Adrenal gland (tissue), 9 donors: ENCODE measurements at regions not wholly inside any gene's neighbourhood (a gene's known extent, or its start where the extent isn't known, plus 50 kb on each side); places are given as distances from the start of the nearest gene placed in this dataset.

ENCODE experiments used
- DNase-seq, 7 donors: peaks; one replicate each; pipeline ENCODE4 v3.0.0-alpha.2; 2019 to 2020
- H3K27ac ChIP-seq, 5 donors: fragments of 200-600 bp; sonication (generic) in 4 of 5; 1 replicate in 3 of 5; 2 replicates in 2 of 5; pipeline versions ENCODE4 v1.5.1 to v1.8.0; 2016 to 2020; ENCODE audit warnings: mild to moderate bottlenecking in 1 of 5
- H3K27me3 ChIP-seq: fragments of 200-600 bp; 2 replicates; pipeline ENCODE4 v1.8.0; 2021
- H3K36me3 ChIP-seq, 2 donors: fragments of 200-600 bp; replicated peaks in 1 of 2; 1 replicate in 1 of 2; 2 replicates in 1 of 2; pipeline versions ENCODE4 v1.5.1 to v1.8.0; 2018 to 2022
- H3K4me1 ChIP-seq, 2 donors: fragments of 200-600 bp; replicated peaks in 1 of 2; 1 replicate in 1 of 2; 2 replicates in 1 of 2; pipeline versions ENCODE4 v1.5.1 to v1.8.0; 2018 to 2021
- H3K4me3 ChIP-seq, 4 donors: fragments of 200-600 bp; sonication (generic) in 3 of 4; one replicate each; pipeline ENCODE4 v1.5.1; 2016 to 2018
- H3K9me3 ChIP-seq, 3 donors: fragments of 200-600 bp; sonication (generic) in 1 of 3; replicated peaks in 1 of 3; 1 replicate in 2 of 3; 2 replicates in 1 of 3; pipeline versions ENCODE4 v1.5.1 to v1.8.0; 2016 to 2021
- POLR2A ChIP-seq, 2 donors: fragments of 450-650 bp; IDR thresholded peaks; one replicate each; pipeline ENCODE4 v1.6.1; 2017; ENCODE audit warnings: antibody characterized with exemption in 2 of 2, mild to moderate bottlenecking in 2 of 2, moderate library complexity in 1 of 2
- WGBS, 4 donors: extraction: QIAGEN DNeasy Blood & Tissue Kit in 2 of 4; methylation state at CpG; one replicate each; pipeline versions ENCODE4 v1.1.5 to v1.1.7; 2013 to 2017; 5-methylcytosine and 5-hydroxymethylcytosine counted together
- intact Hi-C, 2 donors: fragments of 100-400 bp; cut with DNase I; formaldehyde crosslinking; loops; one replicate each; pipeline versions ENCODE4 v1.14.1 to v1.15.0; 2022 to 2023
- TF ChIP-seq, protein P1 (sequence below), 6 experiments: fragments of 450-650 bp in 4 of 6; fragments of 200-600 bp in 2 of 6; sonication (generic) in 1 of 6; IDR thresholded peaks; 1 replicate in 5 of 6; 2 replicates in 1 of 6; pipeline versions ENCODE4 v1.5.1 to v1.8.0; 2016 to 2021; ENCODE audit warnings: antibody characterized with exemption in 6 of 6, mild to moderate bottlenecking in 2 of 6, moderate library complexity in 1 of 6
- donor health status: healthy with polysubstance abuse.
- donor health status: Bipolar disorder and iron deficiency.
- donor health status: DM: yes; HTN: yes; CAD: no.
- donor health status: DM: no; HTN: no; CAD: no.
- donor health status: DM: no; HTN: no; CAD: no.

- no peaks in the 10 kb centered on the region for H3K9me3 ChIP-seq
- no peak for DNase-seq
- H3K27ac ChIP-seq, result no peak overlapping the region
- no peaks in the 10 kb centered on the region for H3K4me1 ChIP-seq
- intact Hi-C loops, result no loop called here
- H3K36me3 ChIP-seq, result no peaks in the 10 kb centered on the region
- no peaks in the 10 kb centered on the region for H3K27me3 ChIP-seq
- no peak overlapping the region for H3K4me3 ChIP-seq
- 78 to 91% (median 80%) methylated on average over 7 of the region's 7 CpGs for WGBS, 4 donors
- TF ChIP-seq, protein P1, sequence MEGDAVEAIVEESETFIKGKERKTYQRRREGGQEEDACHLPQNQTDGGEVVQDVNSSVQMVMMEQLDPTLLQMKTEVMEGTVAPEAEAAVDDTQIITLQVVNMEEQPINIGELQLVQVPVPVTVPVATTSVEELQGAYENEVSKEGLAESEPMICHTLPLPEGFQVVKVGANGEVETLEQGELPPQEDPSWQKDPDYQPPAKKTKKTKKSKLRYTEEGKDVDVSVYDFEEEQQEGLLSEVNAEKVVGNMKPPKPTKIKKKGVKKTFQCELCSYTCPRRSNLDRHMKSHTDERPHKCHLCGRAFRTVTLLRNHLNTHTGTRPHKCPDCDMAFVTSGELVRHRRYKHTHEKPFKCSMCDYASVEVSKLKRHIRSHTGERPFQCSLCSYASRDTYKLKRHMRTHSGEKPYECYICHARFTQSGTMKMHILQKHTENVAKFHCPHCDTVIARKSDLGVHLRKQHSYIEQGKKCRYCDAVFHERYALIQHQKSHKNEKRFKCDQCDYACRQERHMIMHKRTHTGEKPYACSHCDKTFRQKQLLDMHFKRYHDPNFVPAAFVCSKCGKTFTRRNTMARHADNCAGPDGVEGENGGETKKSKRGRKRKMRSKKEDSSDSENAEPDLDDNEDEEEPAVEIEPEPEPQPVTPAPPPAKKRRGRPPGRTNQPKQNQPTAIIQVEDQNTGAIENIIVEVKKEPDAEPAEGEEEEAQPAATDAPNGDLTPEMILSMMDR (IDR thresholded peaks at IDR 0.05), result no peak
- no peak for TF ChIP-seq POLR2A (IDR thresholded peaks at IDR 0.05)
Measured at GRCh38 chr5:74074111-74074510, 448.1 kb downstream of the ARHGEF28 start.

DNA sequence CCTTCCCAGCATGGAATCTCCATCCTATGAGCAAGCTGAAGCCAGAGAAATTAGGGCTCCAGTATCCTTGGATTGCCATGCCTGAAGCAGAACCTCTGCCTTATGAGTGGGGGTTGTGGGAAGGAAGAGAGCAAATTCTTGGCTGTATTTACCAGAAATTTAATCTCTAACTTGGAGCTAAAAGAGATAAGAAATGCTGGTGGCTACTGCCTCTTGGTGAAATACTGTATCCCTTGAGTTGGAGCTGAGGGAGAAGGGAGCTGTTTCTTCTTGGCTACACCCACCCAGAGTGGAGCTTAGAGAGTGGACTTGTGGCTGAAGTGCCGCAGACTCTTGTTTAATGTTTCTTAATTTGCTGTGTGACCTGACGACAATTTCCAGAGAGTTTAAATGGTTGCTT lies 447.3 kb downstream of the ARHGEF28 start:
- Histone ChIP-seq H3K4me1 (no peaks in the 10 kb centered on the region), H3K4me3 (no peak overlapping the region), H3K36me3 (no peaks in the 10 kb centered on the region), H3K9me3 (no peaks in the 10 kb centered on the region), H3K27me3 (no peaks in the 10 kb centered on the region), H3K27ac (no peak overlapping the region)
- intact Hi-C loops, result no loop called here
- 81 to 83% (median 81%) methylated on average over 2 of the region's 2 CpGs for WGBS, 4 donors
- no peak for DNase-seq
- TF ChIP-seq, protein P1 (IDR thresholded peaks at IDR 0.05), result no peak
- no peak for TF ChIP-seq POLR2A (IDR thresholded peaks at IDR 0.05)

- DNase-seq, result no peak
- no peak overlapping the region for H3K4me3 ChIP-seq
- H3K36me3 ChIP-seq, result no peaks in the 10 kb centered on the region
- H3K4me1 ChIP-seq, result no peaks in the 10 kb centered on the region
- H3K27me3 ChIP-seq, result no peaks in the 10 kb centered on the region
- no peak overlapping the region for H3K27ac ChIP-seq
- intact Hi-C loops, result no loop called here
- TF ChIP-seq POLR2A (IDR thresholded peaks at IDR 0.05), result no peak
- TF ChIP-seq, protein P1 (IDR thresholded peaks at IDR 0.05), result no peak
- H3K9me3 ChIP-seq, result no peaks in the 10 kb centered on the region
- 82 to 95% (median 88%) methylated on average over 1 of the region's 1 CpG for WGBS, 4 donors
Measured at GRCh38 chr5:74072646-74073045, 446.6 kb downstream of the ARHGEF28 start.

- H3K36me3 ChIP-seq, result no peaks in the 10 kb centered on the region
- no peak overlapping the region for H3K27ac ChIP-seq
- intact Hi-C loops, result no loop called here
- H3K9me3 ChIP-seq, result no peaks in the 10 kb centered on the region
- H3K4me1 ChIP-seq, result no peaks in the 10 kb centered on the region
- WGBS, 4 donors, result 85 to 97% (median 94%) methylated on average over 3 of the region's 3 CpGs
- no peaks in the 10 kb centered on the region for H3K27me3 ChIP-seq
- TF ChIP-seq, protein P1 (IDR thresholded peaks at IDR 0.05), result no peak
- TF ChIP-seq POLR2A (IDR thresholded peaks at IDR 0.05), result no peak
- DNase-seq, result no peak
- no peak overlapping the region for H3K4me3 ChIP-seq
Measured at GRCh38 chr5:74070766-74071165, 444.8 kb downstream of the ARHGEF28 start.
